NB4 (cell line): ENCODE measurements at regions not wholly inside any gene's neighbourhood (a gene's known extent, or its start where the extent isn't known, plus 50 kb on each side); places are given as distances from the start of the nearest gene placed in this dataset.

Experiments used
- CTCF ChIP-seq: IDR thresholded peaks from one replicate; pipeline ENCODE4 v1.5.1; 2012; ENCODE audit warnings: low read depth, low read length
- POLR2A ChIP-seq: IDR thresholded peaks from 2 replicates; pipeline ENCODE4 v1.6.1; 2011; ENCODE audit warnings: mild to moderate bottlenecking; ENCODE audit not compliant: insufficient read length; ENCODE audit errors: extremely low read depth

GRCh38 chr12:83958997-83959396 lies 953.6 kb downstream of the SLC6A15 start:
- TF ChIP-seq CTCF: no peak
- TF ChIP-seq POLR2A: no peak
